Omental fat pad (tissue), 3 donors: ENCODE measurements at regions not wholly inside any gene's neighbourhood (a gene's known extent, or its start where the extent isn't known, plus 50 kb on each side); places are given as distances from the start of the nearest gene placed in this dataset.
A peak's percentile ranks its signal among the peaks of the same experiment; 100 is the strongest.

Source experiments
- ATAC-seq: fragments of 150-250 bp; one replicate; pipeline ENCODE4 v1.9.1; 2016; ENCODE audit warnings: mild to moderate bottlenecking, moderate library complexity; ENCODE audit not compliant: low FRiP score
- DNase-seq: peaks from one replicate; pipeline ENCODE4 v3.0.0-alpha.2; 2019; ENCODE audit warnings: low spot score
- CTCF ChIP-seq, 3 donors: fragments of 450-650 bp; IDR thresholded peaks; one replicate each; pipeline ENCODE4 v1.5.1; 2016 to 2017; ENCODE audit warnings: antibody characterized with exemption in 3 of 3, mild to moderate bottlenecking in 3 of 3, moderate library complexity in 2 of 3

- no peak for ATAC-seq
- no peak for TF ChIP-seq CTCF (IDR thresholded peaks at IDR 0.05)
- no peak for DNase-seq
Measured at GRCh38 chr1:215003686-215004085, 78.9 kb upstream of the KCNK2 start.

DNA sequence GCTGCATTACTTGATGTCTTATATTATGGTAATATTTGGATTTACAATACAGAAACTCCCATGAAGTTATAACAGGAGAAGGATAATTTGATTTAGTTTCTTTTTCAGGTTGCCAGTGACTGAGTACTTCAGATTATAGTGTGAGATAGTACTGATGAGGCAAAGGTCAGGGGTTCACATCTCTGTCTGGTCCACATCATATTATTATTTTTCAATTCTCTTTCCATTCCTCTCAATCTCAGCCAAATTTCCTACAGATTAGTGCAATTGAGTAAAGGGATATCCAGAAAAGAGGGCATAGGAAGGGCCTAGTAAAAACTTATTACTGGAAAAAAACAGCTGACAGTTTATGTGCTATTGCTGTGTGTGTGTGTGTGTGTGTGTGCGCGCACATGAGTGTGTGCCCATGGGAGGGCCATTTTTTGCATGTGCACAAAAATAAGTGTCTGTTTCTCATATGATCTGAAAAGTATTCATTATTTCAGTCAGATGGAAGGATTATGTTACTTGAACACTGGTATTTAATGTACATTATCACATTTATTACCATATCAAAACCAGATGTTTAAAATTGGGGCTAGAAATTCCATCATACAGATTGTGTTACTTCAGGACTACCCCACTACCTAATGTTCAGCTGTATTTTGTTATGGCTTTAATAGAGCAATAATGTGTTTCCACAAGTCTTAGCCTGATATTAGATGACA is 78.3 kb upstream of the KCNK2 start:
- no peak for TF ChIP-seq CTCF (IDR thresholded peaks at IDR 0.05)
- no peak for ATAC-seq
- no peak for DNase-seq

GRCh38 chr1:215005078-215005477 is 77.5 kb upstream of the KCNK2 start:
- ATAC-seq = no peak
- no peak for TF ChIP-seq CTCF (IDR thresholded peaks at IDR 0.05)
- DNase-seq = no peak

DNA sequence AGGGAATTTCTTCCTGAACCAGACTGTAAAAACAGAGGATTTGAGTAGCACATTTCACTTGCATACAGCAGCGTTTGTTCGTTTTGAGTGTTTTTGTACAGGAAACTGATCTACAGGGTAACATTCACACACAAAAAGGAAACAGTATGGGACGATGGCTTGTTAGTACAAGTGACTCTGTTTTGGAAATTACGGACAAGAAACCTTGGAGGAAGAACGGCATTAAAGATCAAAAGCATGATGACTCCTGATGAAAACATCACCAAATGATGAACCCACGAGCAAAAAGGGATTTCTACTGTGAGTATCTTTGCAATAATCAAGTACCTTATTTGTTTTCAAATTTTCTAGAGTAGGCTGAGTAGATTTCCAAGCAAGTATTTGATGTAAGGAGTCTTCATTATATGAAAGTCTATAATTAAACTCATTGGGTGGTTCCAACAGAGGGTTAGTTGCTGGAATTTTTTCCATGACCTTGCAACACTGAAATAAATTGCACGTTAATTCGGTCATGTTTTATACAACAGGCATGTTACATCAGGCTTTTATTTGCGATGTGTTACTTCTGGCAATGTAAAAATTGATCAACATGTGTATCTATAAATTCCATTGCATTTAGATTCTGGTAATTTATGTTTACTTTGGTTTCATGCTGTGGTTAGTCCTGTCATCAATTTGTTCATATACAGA is 76.7 kb upstream of the KCNK2 start:
- ATAC-seq = no peak

DNA sequence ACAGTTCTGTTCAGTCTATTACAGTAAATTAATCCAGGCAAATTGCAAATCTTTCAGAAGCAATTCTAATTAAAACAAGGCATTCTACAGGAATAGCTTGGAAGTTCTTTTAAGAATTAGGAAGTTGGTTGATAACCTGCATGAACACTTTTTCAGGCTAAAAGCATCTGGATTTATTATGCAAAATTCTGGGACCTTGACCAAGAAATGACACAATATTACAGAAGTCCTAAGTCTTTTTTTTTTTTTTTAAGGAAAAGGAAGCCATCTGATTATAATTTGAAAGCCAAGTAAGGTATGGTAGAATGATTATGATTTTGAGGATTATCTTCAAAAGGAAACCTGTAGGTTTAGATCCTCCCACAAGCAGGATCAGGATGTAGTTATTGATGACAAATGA is 74.7 kb upstream of the KCNK2 start:
- ATAC-seq (no peak), DNase-seq (no peak)
- no peak for TF ChIP-seq CTCF (IDR thresholded peaks at IDR 0.05)

More for the DNA sequence above, 76.7 kb upstream of the KCNK2 start:
- no peak for TF ChIP-seq CTCF (IDR thresholded peaks at IDR 0.05)
- DNase-seq = no peak

- ATAC-seq (no peak), DNase-seq (no peak)
- TF ChIP-seq CTCF (IDR thresholded peaks at IDR 0.05) = no peak
Measured at GRCh38 chr1:215018555-215018954, 64.0 kb upstream of the KCNK2 start.

DNA sequence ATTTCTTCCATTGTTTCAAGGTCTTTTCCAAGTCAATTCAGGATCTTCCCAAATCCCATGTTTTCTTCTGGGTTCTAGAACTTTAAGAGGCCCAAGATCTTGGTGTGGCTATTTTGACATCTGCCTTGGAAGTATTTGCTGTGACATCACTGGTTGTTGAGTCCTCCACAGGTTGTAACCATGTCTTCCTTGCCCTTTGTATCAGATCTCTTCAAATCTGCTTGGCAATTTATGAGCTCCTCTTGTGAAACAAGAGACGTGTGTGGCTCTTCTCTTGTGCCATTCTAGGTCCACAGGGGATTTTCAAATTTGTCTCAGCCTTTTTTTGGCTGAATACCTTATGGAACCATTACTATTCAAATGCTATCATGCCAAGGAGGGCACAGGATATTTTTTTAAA is 60.3 kb upstream of the KCNK2 start:
- ATAC-seq = peak; percentile 17
- DNase-seq = no peak
- TF ChIP-seq CTCF (IDR thresholded peaks at IDR 0.05) = no peak
